HG02588 (cell line): ENCODE measurements at regions not wholly inside any gene's neighbourhood (a gene's known extent, or its start where the extent isn't known, plus 50 kb on each side); places are given as distances from the start of the nearest gene placed in this dataset.

Source experiments
- ATAC-seq: cut with Tn5 transposase; IDR thresholded peaks from one replicate; pipeline ENCODE4 v1.9.1; 2021; ENCODE audit warnings: mild to moderate bottlenecking, moderate library complexity; ENCODE audit not compliant: unreplicated experiment

DNA sequence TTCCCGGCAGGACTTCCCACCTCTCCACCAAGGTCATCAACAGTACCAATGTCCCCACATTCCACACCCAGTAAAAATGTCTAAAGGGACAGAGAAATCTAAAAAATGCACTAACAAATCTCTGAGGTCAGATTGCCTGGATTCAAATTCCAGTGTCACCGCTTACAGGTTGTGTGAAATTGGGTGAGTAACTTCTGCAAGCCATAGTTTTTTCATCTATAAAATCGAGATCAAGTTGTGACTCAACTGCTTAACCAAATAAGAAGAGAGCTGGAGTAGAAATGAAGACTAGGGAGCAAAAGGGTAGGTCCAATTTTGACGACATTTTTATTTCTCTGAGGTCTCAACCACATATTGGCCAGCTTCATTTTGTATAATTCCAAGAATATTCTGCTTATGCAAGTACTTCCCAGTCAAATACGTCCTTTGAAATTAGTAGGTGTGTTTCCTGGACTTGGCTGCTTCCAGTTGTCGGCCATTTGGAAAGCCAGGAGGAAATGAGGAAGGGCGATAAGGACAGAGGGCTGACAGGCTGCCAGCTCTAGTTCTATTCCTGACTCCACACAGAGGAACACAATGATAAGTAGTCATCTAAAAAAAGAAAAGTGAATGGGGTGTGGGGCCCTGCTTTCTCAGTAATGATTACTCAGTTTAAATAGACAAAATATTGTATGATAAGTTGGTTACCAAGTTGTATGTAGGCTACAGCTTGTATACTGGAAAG lies 57.7 kb upstream of the ZC3H11B start:
- no peak for ATAC-seq

DNA sequence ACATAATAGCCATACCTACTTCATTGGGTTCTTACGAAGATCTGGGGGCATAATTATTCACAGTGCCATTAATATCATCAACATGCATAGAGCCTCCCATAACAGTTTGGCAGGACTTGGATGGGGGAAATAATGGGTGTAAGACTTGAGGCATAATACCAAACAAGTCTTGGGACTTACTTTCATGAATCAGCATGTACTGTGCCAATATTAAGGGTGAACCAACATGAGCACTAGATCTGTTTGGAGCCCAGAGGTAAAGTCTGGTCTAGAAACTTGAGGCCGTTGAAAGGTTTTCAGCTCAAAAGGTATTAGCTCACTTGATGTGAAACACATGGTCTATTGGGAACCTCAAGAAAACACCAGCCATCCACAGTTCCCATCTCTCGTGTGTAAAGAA lies 56.7 kb upstream of the ZC3H11B start:
- no peak for ATAC-seq

GRCh38 chr1:219669042-219669441 lies 56.1 kb upstream of the ZC3H11B start:
- no peak for ATAC-seq

DNA sequence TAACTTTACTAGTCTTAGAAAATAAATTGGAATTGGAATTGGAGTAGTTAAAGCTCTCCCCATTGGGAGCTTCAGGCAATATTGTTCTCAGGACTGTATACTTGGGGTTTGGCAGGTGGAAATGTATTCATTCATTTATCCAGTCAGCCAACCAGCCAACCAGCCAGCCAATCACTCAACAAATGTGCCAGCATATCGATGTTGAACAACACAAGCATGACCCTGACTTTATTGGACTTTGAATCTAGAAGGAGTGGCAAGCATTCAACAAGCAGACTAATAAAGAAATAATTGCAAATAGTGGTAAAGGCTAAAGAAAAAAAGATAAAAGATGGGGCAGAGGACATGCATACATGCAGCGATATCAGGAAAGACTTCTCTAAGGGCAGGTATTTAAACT lies 55.5 kb upstream of the ZC3H11B start:
- no peak for ATAC-seq

DNA sequence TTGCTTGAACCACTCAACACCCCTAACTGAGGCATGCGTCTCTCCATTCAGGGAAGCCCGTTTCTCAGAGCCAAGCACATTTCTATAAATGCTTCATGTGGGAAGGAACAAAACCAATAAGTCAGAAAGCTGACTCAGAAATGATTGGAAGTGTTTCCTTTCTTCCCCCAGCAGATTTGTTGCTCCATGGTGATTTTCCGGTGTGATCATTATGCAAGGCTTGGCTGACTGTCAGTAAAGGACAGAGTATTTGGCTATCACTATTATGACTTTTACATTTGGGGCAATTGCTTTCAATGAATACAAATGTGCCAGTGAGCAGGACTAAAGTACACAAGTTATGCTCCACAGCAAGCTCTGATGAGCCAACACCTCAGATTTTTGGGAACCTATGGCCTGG lies 53.3 kb upstream of the ZC3H11B start:
- no peak for ATAC-seq

DNA sequence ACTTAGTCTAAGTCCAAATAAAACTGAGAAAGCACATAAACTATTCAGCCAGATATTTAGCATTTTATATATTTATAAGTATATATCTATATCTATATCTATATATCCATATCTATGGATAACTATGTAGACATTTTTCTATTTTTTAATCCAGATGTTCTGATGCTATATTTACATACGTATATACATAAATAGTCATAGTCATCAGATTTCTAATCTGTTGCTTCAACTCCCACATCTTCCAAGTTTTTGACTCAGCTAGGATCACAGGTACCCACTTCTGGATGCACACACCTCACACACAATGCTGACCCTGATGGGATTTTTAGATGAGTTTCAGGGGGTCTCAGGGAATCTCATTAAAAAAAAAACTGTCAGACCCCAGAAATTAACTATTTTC lies 52.2 kb upstream of the ZC3H11B start:
- no peak for ATAC-seq

DNA sequence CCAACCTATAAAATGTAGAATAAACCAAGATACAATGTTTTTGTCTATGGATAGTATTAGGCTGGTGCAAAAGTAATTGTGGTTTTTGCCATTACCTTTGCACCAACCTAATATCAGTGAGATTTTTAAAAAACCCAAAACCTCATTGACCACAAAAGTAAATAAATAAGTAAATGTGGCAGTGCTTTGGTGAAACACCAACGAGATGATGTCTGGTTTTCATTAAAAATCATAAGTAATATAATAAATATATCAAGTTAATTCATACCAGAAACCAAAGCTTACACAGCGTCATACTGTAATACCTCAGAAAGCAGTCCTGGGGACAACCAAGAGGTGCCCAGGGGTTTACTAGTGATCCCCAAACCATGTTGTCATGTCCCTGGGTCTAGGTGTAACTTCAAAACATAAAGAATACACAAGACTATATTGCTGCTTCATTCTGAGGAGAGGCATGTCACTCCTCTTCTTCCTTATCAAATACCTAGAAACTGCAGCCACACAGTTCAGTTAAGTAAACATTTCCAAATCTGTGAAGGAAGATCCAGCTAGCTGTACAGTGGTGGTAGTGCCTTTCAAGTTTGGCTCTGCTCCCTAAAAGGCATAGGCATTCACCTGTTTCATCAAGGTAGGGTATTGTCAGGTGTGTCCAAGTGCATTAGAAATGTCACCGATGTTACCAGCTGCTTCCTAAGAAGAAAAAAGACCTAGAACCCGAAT lies 51.6 kb upstream of the ZC3H11B start:
- no peak for ATAC-seq
